Thyroid gland (tissue), 4 donors: ENCODE measurements at regions not wholly inside any gene's neighbourhood (a gene's known extent, or its start where the extent isn't known, plus 50 kb on each side); places are given as distances from the start of the nearest gene placed in this dataset.

Experiments used
- DNase-seq, 2 donors: peaks; one replicate each; pipeline ENCODE4 v3.0.0-alpha.2; 2019
- H3K27ac ChIP-seq, 3 donors: fragments of 200-600 bp; sonication (generic); 1 replicate in 2 of 3; 2 replicates in 1 of 3; pipeline ENCODE4 v1.5.1; 2016 to 2019; ENCODE audit warnings: mild to moderate bottlenecking in 1 of 3, moderate library complexity in 1 of 3
- H3K27me3 ChIP-seq: fragments of 200-600 bp; sonication (generic); one replicate; pipeline ENCODE4 v1.5.1; 2019
- H3K36me3 ChIP-seq, 2 donors: fragments of 200-600 bp; sonication (generic); one replicate each; pipeline ENCODE4 v1.5.1; 2016 to 2019
- H3K4me1 ChIP-seq, 2 donors: fragments of 200-600 bp; sonication (generic); one replicate each; pipeline ENCODE4 v1.5.1; 2017 to 2019
- H3K4me3 ChIP-seq, 3 donors: fragments of 200-600 bp; sonication (generic); replicated peaks in 1 of 3; 1 replicate in 2 of 3; 2 replicates in 1 of 3; pipeline ENCODE4 v1.5.1; 2016; ENCODE audit warnings: mild to moderate bottlenecking in 1 of 3
- H3K9me3 ChIP-seq: fragments of 200-600 bp; sonication (generic); one replicate; pipeline ENCODE4 v1.5.1; 2017
- CTCF ChIP-seq, 6 experiments: fragments of 200-600 bp in 3 of 6; fragments of 450-650 bp in 3 of 6; sonication (generic) in 3 of 6; IDR thresholded peaks; one replicate each; pipeline ENCODE4 v1.5.1; 2016 to 2019; ENCODE audit warnings: antibody characterized with exemption in 6 of 6, mild to moderate bottlenecking in 2 of 6, inconsistent platforms in 1 of 6, moderate library complexity in 1 of 6
- POLR2A ChIP-seq, 2 donors: fragments of 450-650 bp; IDR thresholded peaks; one replicate each; pipeline ENCODE4 v1.6.1; 2017; ENCODE audit warnings: antibody characterized with exemption in 2 of 2, mild to moderate bottlenecking in 2 of 2, moderate library complexity in 1 of 2
- WGBS, 2 donors: methylation state at CpG; one replicate each; pipeline ENCODE4 v1.1.5; 2017; 5-methylcytosine and 5-hydroxymethylcytosine counted together
- intact Hi-C: fragments of 100-400 bp; cut with DNase I; formaldehyde crosslinking; loops from one replicate; pipeline ENCODE4 v1.15.1; 2023

GRCh38 chr16:48965386-48965785 lies 316.3 kb downstream of the CBLN1 start:
- intact Hi-C loops = no loop called here
- Histone ChIP-seq H3K4me3 (no peak overlapping the region), H3K4me1 (no peaks in the 10 kb centered on the region), H3K27me3 (no peaks in the 10 kb centered on the region), H3K27ac (no peak overlapping the region), H3K9me3 (no peaks in the 10 kb centered on the region), H3K36me3 (no peaks in the 10 kb centered on the region)
- DNase-seq = no peak
- no peak for TF ChIP-seq POLR2A (IDR thresholded peaks at IDR 0.05)
- no peak for TF ChIP-seq CTCF (IDR thresholded peaks at IDR 0.05)
- WGBS, 2 donors = 41 to 53% methylated on average over 3 of the region's 3 CpGs

GRCh38 chr16:48963901-48964615 lies 317.6 kb downstream of the CBLN1 start:
- peak overlapping the region in 1 of 3 donors; percentile 15 for H3K27ac ChIP-seq

GRCh38 chr16:48963306-48963705 lies 318.3 kb downstream of the CBLN1 start:
- H3K4me3 ChIP-seq = no peak overlapping the region
- H3K4me1 ChIP-seq = no peaks in the 10 kb centered on the region
- H3K27me3 ChIP-seq = no peaks in the 10 kb centered on the region
- H3K36me3 ChIP-seq = no peaks in the 10 kb centered on the region
- DNase-seq = no peak
- WGBS, 2 donors = 47 to 54% methylated on average over 3 of the region's 3 CpGs
- intact Hi-C loops = no loop called here
- no peaks in the 10 kb centered on the region for H3K9me3 ChIP-seq
- no peak overlapping the region for H3K27ac ChIP-seq
- no peak for TF ChIP-seq CTCF (IDR thresholded peaks at IDR 0.05)
- no peak for TF ChIP-seq POLR2A (IDR thresholded peaks at IDR 0.05)

More at GRCh38 chr16:48963901-48964615, 317.6 kb downstream of the CBLN1 start:
- Histone ChIP-seq H3K9me3 (no peaks in the 10 kb centered on the region), H3K27me3 (no peaks in the 10 kb centered on the region), H3K4me3 (no peak overlapping the region), H3K36me3 (no peaks in the 10 kb centered on the region), H3K4me1 (no peaks in the 10 kb centered on the region)
- TF ChIP-seq CTCF (IDR thresholded peaks at IDR 0.05) (no peak), POLR2A (IDR thresholded peaks at IDR 0.05) (no peak)
- 83 to 100% methylated on average over 1 of the region's 1 CpG for WGBS, 2 donors
- intact Hi-C loops = no loop called here
- no peak for DNase-seq

- WGBS, 2 donors = 93 to 94% methylated on average over 4 of the region's 4 CpGs
- no peaks in the 10 kb centered on the region for H3K9me3 ChIP-seq
- no peak for DNase-seq
- TF ChIP-seq POLR2A (IDR thresholded peaks at IDR 0.05) = no peak
- H3K27ac ChIP-seq = no peak overlapping the region
- H3K4me1 ChIP-seq = no peaks in the 10 kb centered on the region
- no peaks in the 10 kb centered on the region for H3K27me3 ChIP-seq
- H3K36me3 ChIP-seq = no peaks in the 10 kb centered on the region
- no peak overlapping the region for H3K4me3 ChIP-seq
- intact Hi-C loops = no loop called here
Observed at GRCh38 chr16:48961546-48961945, 320.1 kb downstream of the CBLN1 start.

GRCh38 chr16:48960830-48961229 lies 320.8 kb downstream of the CBLN1 start:
- Histone ChIP-seq H3K4me1 (no peaks in the 10 kb centered on the region), H3K4me3 (no peak overlapping the region), H3K27ac (no peak overlapping the region), H3K9me3 (no peaks in the 10 kb centered on the region), H3K36me3 (no peaks in the 10 kb centered on the region), H3K27me3 (no peaks in the 10 kb centered on the region)
- intact Hi-C loops = no loop called here
- no peak for DNase-seq
- TF ChIP-seq CTCF (IDR thresholded peaks at IDR 0.05) (no peak), POLR2A (IDR thresholded peaks at IDR 0.05) (no peak)
- WGBS, 2 donors = 96 to 97% methylated on average over 5 of the region's 5 CpGs
